ENCODE measurements at regions not wholly inside any gene's neighbourhood (a gene's known extent, or its start where the extent isn't known, plus 50 kb on each side); places are given as distances from the start of the nearest gene placed in this dataset.

GRCh38 chr7:1318051-1318450, 85.4 kb downstream of the UNCX start:
- intact Hi-C loops (cut with DNase I; ENCODE audit: low total_unique reads) (no loop called here), in situ Hi-C loops (cut with MboI; ENCODE audit: low sequenced_read_pairs in 4 of 4) (no loop called here)
- DNase-seq (no peak), ATAC-seq (no peak)
- peaks cover 16 to 36% (median 26%) of the 10 kb centered on the region in 3 donors for H3K27me3 ChIP-seq
- H3K27ac ChIP-seq = no peak overlapping the region
- H3K4me3 ChIP-seq = no peak overlapping the region
- H3K4me1 ChIP-seq = no peaks in the 10 kb centered on the region
- H3K9me3 ChIP-seq = no peaks in the 10 kb centered on the region
- H3K36me3 ChIP-seq = no peaks in the 10 kb centered on the region
- no peak for TF ChIP-seq POLR2A (IDR thresholded peaks at IDR 0.05)
- no peak for TF ChIP-seq CTCF (IDR thresholded peaks at IDR 0.05 in 4 of 5, conservative IDR thresholded peaks at IDR 0.05 in 1 of 5)

DNA sequence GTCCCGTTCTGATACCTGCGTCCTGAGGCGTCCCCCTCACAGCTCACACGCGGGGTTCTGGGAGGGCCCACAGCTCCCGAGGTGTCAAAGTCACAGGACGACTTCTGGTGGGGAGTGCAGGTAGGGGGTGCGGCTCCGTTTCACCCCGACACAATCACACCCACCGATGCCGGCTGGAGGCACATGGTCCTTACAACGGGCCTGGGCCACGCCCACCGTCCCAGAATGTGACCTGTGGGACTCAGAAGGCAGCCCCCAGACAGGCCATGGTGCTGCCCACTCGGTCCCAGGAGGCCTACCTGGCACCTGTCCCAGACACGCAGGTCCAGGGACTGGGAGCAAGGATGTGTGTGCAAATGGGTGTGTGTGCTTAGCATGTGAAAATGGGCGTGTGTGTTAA, 86.0 kb downstream of the UNCX start:
- intact Hi-C loops (cut with DNase I; ENCODE audit: low total_unique reads) (no loop called here), in situ Hi-C loops (cut with MboI; ENCODE audit: low sequenced_read_pairs in 4 of 4) (no loop called here)
- ATAC-seq = no peak
- Histone ChIP-seq H3K4me1 (no peaks in the 10 kb centered on the region), H3K27ac (no peak overlapping the region), H3K9me3 (no peaks in the 10 kb centered on the region), H3K4me3 (no peak overlapping the region), H3K27me3 (peaks cover 21 to 40% (median 26%) of the 10 kb centered on the region in 3 donors), H3K36me3 (no peaks in the 10 kb centered on the region)
- DNase-seq = no peak
- TF ChIP-seq CTCF (IDR thresholded peaks at IDR 0.05 in 4 of 5, conservative IDR thresholded peaks at IDR 0.05 in 1 of 5) (no peak), POLR2A (IDR thresholded peaks at IDR 0.05) (no peak)

GRCh38 chr7:1320616-1321240, 88.1 kb downstream of the UNCX start:
- Histone ChIP-seq H3K36me3 (no peaks in the 10 kb centered on the region), H3K4me1 (no peaks in the 10 kb centered on the region), H3K9me3 (no peaks in the 10 kb centered on the region), H3K27me3 (peaks cover 31 to 45% (median 41%) of the 10 kb centered on the region in 3 donors), H3K4me3 (no peak overlapping the region), H3K27ac (no peak overlapping the region)
- no peak for DNase-seq
- TF ChIP-seq POLR2A (IDR thresholded peaks at IDR 0.05) (no peak), CTCF (IDR thresholded peaks at IDR 0.05 in 4 of 5, conservative IDR thresholded peaks at IDR 0.05 in 1 of 5) (no peak)
- ATAC-seq = no peak
- in situ Hi-C loops (cut with MboI; ENCODE audit: low sequenced_read_pairs in 4 of 4) = no loop called here
- intact Hi-C loops (cut with DNase I; ENCODE audit: low total_unique reads) = no loop called here

DNA sequence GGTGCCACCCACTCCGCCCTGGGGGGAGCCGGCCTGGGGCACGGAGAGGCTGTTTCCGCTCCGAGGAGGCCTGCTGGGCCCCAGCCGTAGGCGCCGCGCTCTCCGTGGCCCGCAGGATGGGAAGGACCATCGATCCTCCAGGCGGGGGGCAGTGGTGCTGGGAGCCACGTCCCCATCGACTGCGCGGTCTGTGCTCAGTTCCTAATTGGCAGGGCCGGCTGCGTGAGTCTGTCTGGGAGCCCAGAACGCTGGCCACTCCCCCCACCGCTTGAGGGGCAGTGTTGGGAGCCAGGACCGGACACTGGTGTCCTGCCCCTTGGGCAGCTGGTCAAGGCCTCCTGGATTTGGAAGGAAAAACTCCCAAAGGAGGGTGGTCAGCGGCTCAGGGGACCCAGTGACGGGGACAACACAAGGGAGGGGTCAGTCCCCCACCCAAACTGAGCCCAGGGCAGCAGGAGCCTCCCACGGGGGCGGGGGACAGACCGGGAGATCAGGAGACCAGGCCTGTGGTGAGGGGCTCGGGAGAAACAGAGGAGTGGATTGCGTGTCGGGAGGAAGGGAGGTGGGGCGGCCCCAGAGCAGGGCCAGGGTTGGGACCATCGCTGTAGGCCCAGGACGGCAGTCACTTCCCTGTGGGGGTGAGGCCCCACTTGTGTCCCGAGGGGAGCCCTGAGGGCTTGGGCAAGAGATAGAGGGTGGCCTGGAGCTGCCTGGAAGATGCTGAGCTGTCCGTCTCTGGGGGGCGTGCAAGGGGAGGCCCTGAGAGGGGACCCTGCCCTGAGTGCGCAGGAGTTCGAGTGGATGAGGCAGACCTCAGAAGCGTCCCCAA, 89.0 kb downstream of the UNCX start:
- no peak overlapping the region for H3K4me3 ChIP-seq
- ATAC-seq (no peak), DNase-seq (no peak)
- H3K4me1 ChIP-seq = no peaks in the 10 kb centered on the region
- no peak overlapping the region for H3K27ac ChIP-seq
- no peaks in the 10 kb centered on the region for H3K9me3 ChIP-seq
- H3K36me3 ChIP-seq = no peaks in the 10 kb centered on the region
- intact Hi-C loops (cut with DNase I; ENCODE audit: low total_unique reads) (no loop called here), in situ Hi-C loops (cut with MboI; ENCODE audit: low sequenced_read_pairs in 4 of 4) (no loop called here)
- H3K27me3 ChIP-seq = peaks cover 35 to 45% (median 44%) of the 10 kb centered on the region in 3 donors
- TF ChIP-seq POLR2A (IDR thresholded peaks at IDR 0.05) (no peak), CTCF (IDR thresholded peaks at IDR 0.05 in 4 of 5, conservative IDR thresholded peaks at IDR 0.05 in 1 of 5) (no peak)

Data from gastrocnemius medialis (tissue), 4 donors.